GF-D8 (cell line): ENCODE measurements at regions not wholly inside any gene's neighbourhood (a gene's known extent, or its start where the extent isn't known, plus 50 kb on each side); places are given as distances from the start of the nearest gene placed in this dataset.
"Not testable (repeated sequence)": the region's sequence is repeated elsewhere in the genome, so short reads cannot be mapped to it uniquely, and the experiment has no call there.

ENCODE experiments used
- DNase-seq: peaks from one replicate; lab custom pipeline; 2025; lab: John Stamatoyannopoulos, UW

GRCh38 chr21:20265707-20266440, 732.3 kb upstream of the NCAM2 start:
- DNase-seq, result no peak

GRCh38 chr21:20266441-20266710, 731.8 kb upstream of the NCAM2 start:
- DNase-seq, result no peak

- DNase-seq, result no peak
Observed at GRCh38 chr21:20270365-20271055, 727.7 kb upstream of the NCAM2 start.

GRCh38 chr21:20272791-20273362, 725.3 kb upstream of the NCAM2 start:
- DNase-seq, result no peak

- no peak for DNase-seq
Observed at GRCh38 chr21:20276377-20276776, 721.8 kb upstream of the NCAM2 start.

GRCh38 chr21:20276954-20277353, 721.3 kb upstream of the NCAM2 start:
- DNase-seq, result no peak

- DNase-seq, result no peak
Observed at GRCh38 chr21:20283836-20284235, 714.4 kb upstream of the NCAM2 start.

- no peak for DNase-seq
Observed at GRCh38 chr21:20292280-20292679, 705.9 kb upstream of the NCAM2 start.

GRCh38 chr21:20292854-20293253, 705.4 kb upstream of the NCAM2 start:
- DNase-seq, result not testable (repeated sequence)

GRCh38 chr21:20301395-20301794, 696.8 kb upstream of the NCAM2 start:
- no peak for DNase-seq

- no peak for DNase-seq
Observed at GRCh38 chr21:20302084-20302483, 696.1 kb upstream of the NCAM2 start.

- DNase-seq, result no peak
Observed at GRCh38 chr21:20306836-20307235, 691.4 kb upstream of the NCAM2 start.

- DNase-seq, result no peak
Observed at GRCh38 chr21:20308586-20309315, 689.5 kb upstream of the NCAM2 start.

- DNase-seq, result no peak
Observed at GRCh38 chr21:20311234-20311787, 686.9 kb upstream of the NCAM2 start.

- DNase-seq, result no peak
Observed at GRCh38 chr21:20313013-20313412, 685.2 kb upstream of the NCAM2 start.

GRCh38 chr21:20315042-20315441, 683.2 kb upstream of the NCAM2 start:
- DNase-seq, result no peak

- DNase-seq, result no peak
Observed at GRCh38 chr21:20329636-20330035, 668.6 kb upstream of the NCAM2 start.

- DNase-seq, result no peak
Observed at GRCh38 chr21:20330652-20331051, 667.6 kb upstream of the NCAM2 start.

GRCh38 chr21:20334585-20334984, 663.6 kb upstream of the NCAM2 start:
- DNase-seq, result no peak

GRCh38 chr21:20341431-20341830, 656.8 kb upstream of the NCAM2 start:
- DNase-seq, result no peak

GRCh38 chr21:20343186-20343585, 655.0 kb upstream of the NCAM2 start:
- DNase-seq, result no peak

- DNase-seq, result no peak
Observed at GRCh38 chr21:20351138-20351537, 647.1 kb upstream of the NCAM2 start.

GRCh38 chr21:20353351-20353750, 644.9 kb upstream of the NCAM2 start:
- DNase-seq, result no peak
